ENCODE measurements at regions not wholly inside any gene's neighbourhood (a gene's known extent, or its start where the extent isn't known, plus 50 kb on each side); places are given as distances from the start of the nearest gene placed in this dataset.

- TF ChIP-seq, protein P1, sequence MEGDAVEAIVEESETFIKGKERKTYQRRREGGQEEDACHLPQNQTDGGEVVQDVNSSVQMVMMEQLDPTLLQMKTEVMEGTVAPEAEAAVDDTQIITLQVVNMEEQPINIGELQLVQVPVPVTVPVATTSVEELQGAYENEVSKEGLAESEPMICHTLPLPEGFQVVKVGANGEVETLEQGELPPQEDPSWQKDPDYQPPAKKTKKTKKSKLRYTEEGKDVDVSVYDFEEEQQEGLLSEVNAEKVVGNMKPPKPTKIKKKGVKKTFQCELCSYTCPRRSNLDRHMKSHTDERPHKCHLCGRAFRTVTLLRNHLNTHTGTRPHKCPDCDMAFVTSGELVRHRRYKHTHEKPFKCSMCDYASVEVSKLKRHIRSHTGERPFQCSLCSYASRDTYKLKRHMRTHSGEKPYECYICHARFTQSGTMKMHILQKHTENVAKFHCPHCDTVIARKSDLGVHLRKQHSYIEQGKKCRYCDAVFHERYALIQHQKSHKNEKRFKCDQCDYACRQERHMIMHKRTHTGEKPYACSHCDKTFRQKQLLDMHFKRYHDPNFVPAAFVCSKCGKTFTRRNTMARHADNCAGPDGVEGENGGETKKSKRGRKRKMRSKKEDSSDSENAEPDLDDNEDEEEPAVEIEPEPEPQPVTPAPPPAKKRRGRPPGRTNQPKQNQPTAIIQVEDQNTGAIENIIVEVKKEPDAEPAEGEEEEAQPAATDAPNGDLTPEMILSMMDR (IDR thresholded peaks at IDR 0.05; ENCODE audit: low read depth, low read length): no peak
- TF ChIP-seq EZH2phosphoT487 (IDR thresholded peaks at IDR 0.05; ENCODE audit: low read depth): no peak
- Histone ChIP-seq H4K20me1 (ENCODE audit: insufficient read depth, low read length) (no peaks in the 10 kb centered on the region), H3K9me3 (ENCODE audit: insufficient read depth, low read length) (no peaks in the 10 kb centered on the region), H3K27me3 (ENCODE audit: low read depth, low read length) (no peaks in the 10 kb centered on the region), H3K4me1 (ENCODE audit: low read length) (no peaks in the 10 kb centered on the region), H3K36me3 (replicated peaks; ENCODE audit: low read depth, low read length) (no peaks in the 10 kb centered on the region), H3K27ac (ENCODE audit: low read length) (no peak overlapping the region), H3K79me2 (ENCODE audit: low read length) (no peaks in the 10 kb centered on the region), H3K4me3 (ENCODE audit: low read length) (no peak overlapping the region), H3K4me2 (ENCODE audit: low read length) (no peak overlapping the region), H2AFZ (ENCODE audit: low read depth, low read length) (no peak overlapping the region), H3K9ac (ENCODE audit: low read length) (no peak overlapping the region)
Observed at GRCh38 chr5:93017849-93018248, 563.2 kb downstream of the NR2F1-AS1 start.

DNA sequence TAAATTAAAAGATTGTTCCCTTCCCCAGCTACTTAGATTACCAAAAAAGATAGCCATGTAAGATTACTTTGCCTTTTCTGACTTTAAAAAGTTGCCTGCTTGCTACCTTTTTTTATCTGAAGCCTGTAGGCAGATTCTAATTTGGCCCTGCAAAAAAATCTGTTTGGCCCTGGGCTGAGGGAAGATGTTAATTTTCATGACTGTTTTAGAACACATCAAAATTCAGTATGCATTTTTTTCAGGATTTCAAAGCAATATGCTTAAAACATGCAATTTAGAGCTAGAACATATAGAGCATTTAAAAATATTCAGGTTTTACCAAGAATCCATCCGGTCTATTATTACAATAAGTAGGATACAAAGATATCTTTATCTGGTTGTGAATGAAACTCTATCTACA is 563.6 kb downstream of the NR2F1-AS1 start:
- Histone ChIP-seq H3K27ac (ENCODE audit: low read length) (no peak overlapping the region), H3K4me2 (ENCODE audit: low read length) (no peak overlapping the region), H4K20me1 (ENCODE audit: insufficient read depth, low read length) (no peaks in the 10 kb centered on the region), H3K79me2 (ENCODE audit: low read length) (no peaks in the 10 kb centered on the region), H3K36me3 (replicated peaks; ENCODE audit: low read depth, low read length) (no peaks in the 10 kb centered on the region), H3K4me1 (ENCODE audit: low read length) (no peaks in the 10 kb centered on the region), H3K9ac (ENCODE audit: low read length) (no peak overlapping the region), H2AFZ (ENCODE audit: low read depth, low read length) (no peak overlapping the region), H3K4me3 (ENCODE audit: low read length) (no peak overlapping the region), H3K9me3 (ENCODE audit: insufficient read depth, low read length) (no peaks in the 10 kb centered on the region), H3K27me3 (ENCODE audit: low read depth, low read length) (no peaks in the 10 kb centered on the region)
- no peak for TF ChIP-seq EZH2phosphoT487 (IDR thresholded peaks at IDR 0.05; ENCODE audit: low read depth)
- TF ChIP-seq, protein P1 (IDR thresholded peaks at IDR 0.05; ENCODE audit: low read depth, low read length): no peak

GRCh38 chr5:93010616-93011015 is 570.4 kb downstream of the NR2F1-AS1 start:
- Histone ChIP-seq H3K4me3 (ENCODE audit: low read length) (no peak overlapping the region), H4K20me1 (ENCODE audit: insufficient read depth, low read length) (no peaks in the 10 kb centered on the region), H3K4me2 (ENCODE audit: low read length) (no peak overlapping the region), H3K27me3 (ENCODE audit: low read depth, low read length) (no peaks in the 10 kb centered on the region), H3K9me3 (ENCODE audit: insufficient read depth, low read length) (no peaks in the 10 kb centered on the region), H2AFZ (ENCODE audit: low read depth, low read length) (no peak overlapping the region), H3K27ac (ENCODE audit: low read length) (no peak overlapping the region), H3K79me2 (ENCODE audit: low read length) (no peaks in the 10 kb centered on the region), H3K4me1 (ENCODE audit: low read length) (no peaks in the 10 kb centered on the region), H3K36me3 (replicated peaks; ENCODE audit: low read depth, low read length) (no peaks in the 10 kb centered on the region), H3K9ac (ENCODE audit: low read length) (no peak overlapping the region)
- TF ChIP-seq, protein P1 (IDR thresholded peaks at IDR 0.05; ENCODE audit: low read depth, low read length): no peak
- no peak for TF ChIP-seq EZH2phosphoT487 (IDR thresholded peaks at IDR 0.05; ENCODE audit: low read depth)

DNA sequence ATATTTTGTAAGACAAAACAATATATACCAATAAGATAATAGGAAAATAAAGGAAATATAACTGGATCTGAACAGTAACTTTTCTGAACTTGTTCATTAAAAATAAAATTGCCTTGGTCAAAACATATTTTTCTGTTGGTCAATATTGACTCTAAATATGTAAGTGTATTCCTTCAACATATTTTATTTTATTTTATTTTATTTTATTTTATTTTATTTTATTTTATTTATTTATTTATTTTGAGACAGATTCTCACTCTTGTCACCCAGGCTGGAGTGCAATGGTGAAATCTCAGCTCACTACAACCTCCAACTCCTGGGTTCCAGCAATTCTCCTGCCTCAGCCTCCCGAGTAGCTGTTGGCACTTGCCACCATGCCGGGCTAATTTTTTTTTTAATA is 571.0 kb downstream of the NR2F1-AS1 start:
- Histone ChIP-seq H3K4me1 (ENCODE audit: low read length) (no peaks in the 10 kb centered on the region), H3K27me3 (ENCODE audit: low read depth, low read length) (no peaks in the 10 kb centered on the region), H3K27ac (ENCODE audit: low read length) (no peak overlapping the region), H3K36me3 (replicated peaks; ENCODE audit: low read depth, low read length) (no peaks in the 10 kb centered on the region), H2AFZ (ENCODE audit: low read depth, low read length) (no peak overlapping the region), H3K4me3 (ENCODE audit: low read length) (no peak overlapping the region), H4K20me1 (ENCODE audit: insufficient read depth, low read length) (no peaks in the 10 kb centered on the region), H3K9ac (ENCODE audit: low read length) (no peak overlapping the region), H3K4me2 (ENCODE audit: low read length) (no peak overlapping the region), H3K79me2 (ENCODE audit: low read length) (no peaks in the 10 kb centered on the region), H3K9me3 (ENCODE audit: insufficient read depth, low read length) (no peaks in the 10 kb centered on the region)
- TF ChIP-seq EZH2phosphoT487 (IDR thresholded peaks at IDR 0.05; ENCODE audit: low read depth): no peak

Data from OCI-LY3 (cell line).